HEK293T (cell line): ENCODE measurements at regions not wholly inside any gene's neighbourhood (a gene's known extent, or its start where the extent isn't known, plus 50 kb on each side); places are given as distances from the start of the nearest gene placed in this dataset.

Experiments used
- BHLHE40 ChIP-seq: fragments of 450-650 bp; IDR thresholded peaks from 2 replicates; pipeline ENCODE4 v1.6.1; 2016; ENCODE audit warnings: mild to moderate bottlenecking, moderate library complexity, borderline replicate concordance
- NFRKB ChIP-seq: fragments of 450-650 bp; IDR thresholded peaks from 2 replicates; pipeline ENCODE4 v1.6.1; 2016; ENCODE audit warnings: mild to moderate bottlenecking, moderate library complexity

GRCh38 chr1:78304341-78304740 lies 186.4 kb upstream of the PTGFR start:
- TF ChIP-seq NFRKB (no peak), BHLHE40 (no peak)
